CD14-positive monocyte (primary cell): ENCODE measurements at regions not wholly inside any gene's neighbourhood (a gene's known extent, or its start where the extent isn't known, plus 50 kb on each side); places are given as distances from the start of the nearest gene placed in this dataset.

Experiments used
- DNase-seq, 3 donors: peaks; one replicate each; pipeline ENCODE4 v3.0.0-alpha.2; 2011 to 2022
- H2AFZ ChIP-seq: 2 replicates; pipeline ENCODE4 v1.6.0; 2012; ENCODE audit warnings: mild to moderate bottlenecking, low read depth, low read length, inconsistent platforms; ENCODE audit not compliant: insufficient read depth, poor library complexity, severe bottlenecking
- H3K27ac ChIP-seq, 2 donors: 1 replicate in 1 of 2; 2 replicates in 1 of 2; pipeline ENCODE4 v1.5.1; 2012 to 2013; ENCODE audit warnings: low read length in 2 of 2, control low read depth in 1 of 2, inconsistent platforms in 1 of 2, low read depth in 1 of 2, mild to moderate bottlenecking in 1 of 2
- H3K27me3 ChIP-seq, 2 donors: one replicate each; pipeline versions ENCODE4 v1.6.0 to v1.6.1; 2011 to 2013; ENCODE audit warnings: low read length in 2 of 2; ENCODE audit not compliant: control insufficient read depth in 2 of 2, insufficient read depth in 2 of 2
- H3K36me3 ChIP-seq, 2 donors: replicated peaks in 1 of 2; 1 replicate in 1 of 2; 2 replicates in 1 of 2; pipeline versions ENCODE4 v1.5.1 to v1.6.1; 2012 to 2013; ENCODE audit warnings: low read length in 2 of 2, control low read depth in 1 of 2, inconsistent platforms in 1 of 2, mild to moderate bottlenecking in 1 of 2; ENCODE audit not compliant: insufficient read depth in 2 of 2, control insufficient read depth in 1 of 2
- H3K4me1 ChIP-seq, 2 donors: 1 replicate in 1 of 2; 2 replicates in 1 of 2; pipeline versions ENCODE4 v1.5.1 to v1.6.1; 2012 to 2013; ENCODE audit warnings: low read length in 2 of 2, control low read depth in 1 of 2, inconsistent platforms in 1 of 2, mild to moderate bottlenecking in 1 of 2, moderate library complexity in 1 of 2; ENCODE audit not compliant: insufficient read depth in 2 of 2, control insufficient read depth in 1 of 2
- H3K4me2 ChIP-seq: replicated peaks from 2 replicates; pipeline ENCODE3; 2012; ENCODE audit warnings: low read length, moderate library complexity, mild to moderate bottlenecking; ENCODE audit not compliant: poor library complexity, severe bottlenecking; ENCODE audit errors: extremely low read depth
- H3K4me3 ChIP-seq, 3 experiments: fragments of 200-600 bp in 1 of 3; sonication (generic) in 1 of 3; replicated peaks in 1 of 3; 1 replicate in 2 of 3; 2 replicates in 1 of 3; pipeline ENCODE4 v1.5.1; 2011 to 2013; ENCODE audit warnings: low read length in 3 of 3, mild to moderate bottlenecking in 3 of 3, control low read depth in 2 of 3, low read depth in 2 of 3, inconsistent platforms in 1 of 3, moderate library complexity in 1 of 3
- H3K79me2 ChIP-seq: 2 replicates; pipeline ENCODE4 v1.6.0; 2012; ENCODE audit warnings: mild to moderate bottlenecking, control low read depth, inconsistent platforms, low read length, moderate library complexity; ENCODE audit not compliant: insufficient read depth
- H3K9ac ChIP-seq: 2 replicates; pipeline ENCODE4 v1.6.0; 2017; ENCODE audit warnings: low read length, mild to moderate bottlenecking; ENCODE audit not compliant: insufficient read depth, poor library complexity, severe bottlenecking
- H3K9me3 ChIP-seq, 2 donors: replicated peaks in 1 of 2; 1 replicate in 1 of 2; 2 replicates in 1 of 2; pipeline versions ENCODE4 v1.5.1 to v1.6.1; 2012 to 2013; ENCODE audit warnings: low read length in 2 of 2, control low read depth in 1 of 2; ENCODE audit not compliant: control insufficient read depth in 1 of 2, insufficient read depth in 1 of 2
- H4K20me1 ChIP-seq: 2 replicates; pipeline ENCODE4 v1.6.0; 2012; ENCODE audit warnings: mild to moderate bottlenecking, low read length, control low read depth, moderate library complexity; ENCODE audit not compliant: insufficient read depth
- H3K27ac Mint-ChIP-seq, 7 donors: one replicate each; pipeline ENCODE4 v1.8.0; 2020; ENCODE audit warnings: mild to moderate bottlenecking in 7 of 7, mixed read lengths in 7 of 7, moderate library complexity in 6 of 7, inconsistent platforms in 2 of 7
- H3K27me3 Mint-ChIP-seq, 3 donors: one replicate each; pipeline ENCODE4 v1.8.0; 2021 to 2022; ENCODE audit warnings: low read depth in 3 of 3, mild to moderate bottlenecking in 3 of 3, mixed read lengths in 3 of 3, moderate library complexity in 3 of 3, inconsistent platforms in 1 of 3
- H3K36me3 Mint-ChIP-seq, 2 donors: one replicate each; pipeline ENCODE4 v1.8.0; 2020; ENCODE audit warnings: mixed read lengths in 2 of 2, inconsistent platforms in 1 of 2, mild to moderate bottlenecking in 1 of 2
- H3K4me1 Mint-ChIP-seq: one replicate; pipeline ENCODE4 v1.8.0; 2020; ENCODE audit warnings: mild to moderate bottlenecking, mixed read lengths
- H3K4me3 Mint-ChIP-seq, 2 donors: one replicate each; pipeline ENCODE4 v1.8.0; 2020; ENCODE audit warnings: mild to moderate bottlenecking in 2 of 2, mixed read lengths in 2 of 2, moderate library complexity in 1 of 2
- H3K9me3 Mint-ChIP-seq, 7 donors: one replicate each; pipeline ENCODE4 v1.8.0; 2020 to 2022; ENCODE audit warnings: mixed read lengths in 7 of 7, mild to moderate bottlenecking in 6 of 7, moderate library complexity in 6 of 7, inconsistent platforms in 2 of 7
- CTCF ChIP-seq: fragments of 200-600 bp; IDR thresholded peaks from one replicate; pipeline ENCODE4 v1.8.0; 2022; ENCODE audit warnings: antibody characterized with exemption, mild to moderate bottlenecking
- WGBS: methylation state at CpG from one replicate; pipeline ENCODE4 v1.1.5; 2013; ENCODE audit warnings: missing lambda C conversion rate; ENCODE audit not compliant: insufficient coverage; 5-methylcytosine and 5-hydroxymethylcytosine counted together
- intact Hi-C, 2 donors: fragments of 100-400 bp; cut with micrococcal nuclease; formaldehyde crosslinking; loops; one replicate each; pipeline versions ENCODE4 v1.15.0 to v1.15.1; 2023

GRCh38 chr12:59193476-59194050, 273.3 kb upstream of the LRIG3 start:
- Histone ChIP-seq H3K4me2 (no peak overlapping the region), H3K27ac (no peak overlapping the region), H3K36me3 (no peaks in the 10 kb centered on the region), H3K79me2 (no peaks in the 10 kb centered on the region), H3K9ac (no peak overlapping the region), H3K4me1 (no peaks in the 10 kb centered on the region), H2AFZ (no peak overlapping the region), H3K27me3 (no peaks in the 10 kb centered on the region), H3K4me3 (no peak overlapping the region), H3K9me3 (peaks cover 0 to 3% of the 10 kb centered on the region in 2 donors), H4K20me1 (no peaks in the 10 kb centered on the region)
- Mint-ChIP-seq H3K4me1 (no peaks in the 10 kb centered on the region), H3K27me3 (peaks cover 0 to 4% (median 0%) of the 10 kb centered on the region in 3 donors), H3K9me3 (peaks cover 0 to 12% (median 6%) of the 10 kb centered on the region in 7 donors), H3K36me3 (no peaks in the 10 kb centered on the region), H3K27ac (no peak overlapping the region), H3K4me3 (no peak overlapping the region)
- no peak for TF ChIP-seq CTCF
- no CpG with 5 or more reads among the region's 1 CpG for WGBS
- no peak for DNase-seq
- intact Hi-C loops: no loop called here

- Mint-ChIP-seq H3K27ac (no peak overlapping the region), H3K9me3 (peaks cover 0 to 8% (median 2%) of the 10 kb centered on the region in 7 donors), H3K27me3 (peaks cover 0 to under 1% (median 0%) of the 10 kb centered on the region in 3 donors), H3K4me1 (no peaks in the 10 kb centered on the region), H3K36me3 (no peaks in the 10 kb centered on the region), H3K4me3 (no peak overlapping the region)
- no peak overlapping the region for H3K27ac ChIP-seq
- no peaks in the 10 kb centered on the region for H3K36me3 ChIP-seq
- H3K79me2 ChIP-seq: no peaks in the 10 kb centered on the region
- no peak overlapping the region for H3K4me3 ChIP-seq
- no peaks in the 10 kb centered on the region for H3K4me1 ChIP-seq
- no CpG with 5 or more reads among the region's 1 CpG for WGBS
- H3K27me3 ChIP-seq: no peaks in the 10 kb centered on the region
- no peaks in the 10 kb centered on the region for H4K20me1 ChIP-seq
- TF ChIP-seq CTCF: no peak
- no peak overlapping the region for H3K4me2 ChIP-seq
- H2AFZ ChIP-seq: no peak overlapping the region
- no peak for DNase-seq
- intact Hi-C loops: no loop called here
- H3K9ac ChIP-seq: no peak overlapping the region
- peaks cover 0 to 3% of the 10 kb centered on the region in 2 donors for H3K9me3 ChIP-seq
Measured at GRCh38 chr12:59191372-59191771, 271.1 kb upstream of the LRIG3 start.
